Hippocampal formation (tissue), 2 donors: ENCODE measurements at regions not wholly inside any gene's neighbourhood (a gene's known extent, or its start where the extent isn't known, plus 50 kb on each side); places are given as distances from the start of the nearest gene placed in this dataset.

Experiments used
- DNase-seq, 2 donors: peaks; one replicate each; lab custom pipeline; 2025; lab: John Stamatoyannopoulos, UW

GRCh38 chr16:61596655-61597054, 439.6 kb downstream of the CDH8 start:
- DNase-seq, result no peak

- no peak for DNase-seq
Observed at GRCh38 chr16:61595605-61596004, 440.6 kb downstream of the CDH8 start.

- no peak for DNase-seq
Observed at GRCh38 chr16:61590577-61590976, 445.7 kb downstream of the CDH8 start.

GRCh38 chr16:61587526-61587925, 448.7 kb downstream of the CDH8 start:
- no peak for DNase-seq

- no peak for DNase-seq
Observed at GRCh38 chr16:61581417-61582046, 454.7 kb downstream of the CDH8 start.

- DNase-seq, result no peak
Observed at GRCh38 chr16:61580579-61580978, 455.7 kb downstream of the CDH8 start.

- no peak for DNase-seq
Observed at GRCh38 chr16:61579195-61579594, 457.0 kb downstream of the CDH8 start.

GRCh38 chr16:61576476-61576875, 459.8 kb downstream of the CDH8 start:
- no peak for DNase-seq

GRCh38 chr16:61575617-61576016, 460.6 kb downstream of the CDH8 start:
- no peak for DNase-seq

GRCh38 chr16:61569028-61569427, 467.2 kb downstream of the CDH8 start:
- DNase-seq, result no peak

- DNase-seq, result no peak
Observed at GRCh38 chr16:61564716-61565115, 471.5 kb downstream of the CDH8 start.

- no peak for DNase-seq
Observed at GRCh38 chr16:61555718-61556441, 480.4 kb downstream of the CDH8 start.

GRCh38 chr16:61549327-61549726, 486.9 kb downstream of the CDH8 start:
- DNase-seq, result no peak

GRCh38 chr16:61547626-61548025, 488.6 kb downstream of the CDH8 start:
- no peak for DNase-seq

- no peak for DNase-seq
Observed at GRCh38 chr16:61544165-61544564, 492.1 kb downstream of the CDH8 start.

GRCh38 chr16:61540216-61540615, 496.0 kb downstream of the CDH8 start:
- no peak for DNase-seq

GRCh38 chr16:61530697-61531096, 505.5 kb downstream of the CDH8 start:
- DNase-seq, result no peak

- no peak for DNase-seq
Observed at GRCh38 chr16:61500851-61501250, 535.4 kb downstream of the CDH8 start.

GRCh38 chr16:61480250-61480649, 556.0 kb downstream of the CDH8 start:
- DNase-seq, result no peak

GRCh38 chr16:61471737-61472136, 564.5 kb downstream of the CDH8 start:
- DNase-seq, result no peak

GRCh38 chr16:61471023-61471422, 565.2 kb downstream of the CDH8 start:
- DNase-seq, result no peak

GRCh38 chr16:61465285-61465684, 571.0 kb downstream of the CDH8 start:
- no peak for DNase-seq

- DNase-seq, result no peak
Observed at GRCh38 chr16:61460020-61460419, 576.2 kb downstream of the CDH8 start.

- DNase-seq, result no peak
Observed at GRCh38 chr16:61435346-61435745, 600.9 kb downstream of the CDH8 start.
